Vagina (tissue), 2 donors: ENCODE measurements at regions not wholly inside any gene's neighbourhood (a gene's known extent, or its start where the extent isn't known, plus 50 kb on each side); places are given as distances from the start of the nearest gene placed in this dataset.

ENCODE experiments used
- DNase-seq, 2 donors: peaks; one replicate each; pipeline ENCODE4 v3.0.0-alpha.2; 2017; ENCODE audit errors: extremely low spot score in 2 of 2
- H3K27ac ChIP-seq: fragments of 200-600 bp; sonication (generic); one replicate; pipeline ENCODE4 v1.5.1; 2019
- H3K27me3 ChIP-seq: fragments of 200-600 bp; sonication (generic); one replicate; pipeline ENCODE4 v1.5.1; 2019
- H3K36me3 ChIP-seq, 2 donors: fragments of 200-600 bp; sonication (generic); one replicate each; pipeline ENCODE4 v1.5.1; 2017 to 2019
- H3K4me1 ChIP-seq: fragments of 200-600 bp; sonication (generic); one replicate; pipeline ENCODE4 v1.5.1; 2019
- H3K4me3 ChIP-seq, 2 donors: fragments of 200-600 bp; sonication (generic); 1 replicate in 1 of 2; 2 replicates in 1 of 2; pipeline ENCODE4 v1.5.1; 2016 to 2019
- H3K9me3 ChIP-seq: fragments of 200-600 bp; sonication (generic); one replicate; pipeline ENCODE4 v1.5.1; 2019
- POLR2A ChIP-seq, 2 donors: fragments of 450-650 bp; IDR thresholded peaks; one replicate each; pipeline ENCODE4 v1.6.1; 2017; ENCODE audit warnings: antibody characterized with exemption in 2 of 2, mild to moderate bottlenecking in 2 of 2, moderate library complexity in 2 of 2
- POLR2AphosphoS5 ChIP-seq, 2 donors: sonication (generic); formaldehyde crosslinking; IDR thresholded peaks; one replicate each; pipeline ENCODE4 v1.9.0; 2017; ENCODE audit warnings: antibody characterized with exemption in 2 of 2, mild to moderate bottlenecking in 2 of 2, low read depth in 1 of 2; ENCODE audit not compliant: insufficient read depth in 1 of 2
- intact Hi-C: fragments of 100-400 bp; cut with DNase I; formaldehyde crosslinking; loops from one replicate; pipeline ENCODE4 v1.15.1; 2023
- TF ChIP-seq, protein P1 (sequence below), 3 experiments: fragments of 450-650 bp in 2 of 3; fragments of 200-600 bp in 1 of 3; sonication (generic) in 1 of 3; IDR thresholded peaks; one replicate each; pipeline ENCODE4 v1.5.1; 2017 to 2019; ENCODE audit warnings: antibody characterized with exemption in 3 of 3, mild to moderate bottlenecking in 2 of 3, moderate library complexity in 2 of 3

DNA sequence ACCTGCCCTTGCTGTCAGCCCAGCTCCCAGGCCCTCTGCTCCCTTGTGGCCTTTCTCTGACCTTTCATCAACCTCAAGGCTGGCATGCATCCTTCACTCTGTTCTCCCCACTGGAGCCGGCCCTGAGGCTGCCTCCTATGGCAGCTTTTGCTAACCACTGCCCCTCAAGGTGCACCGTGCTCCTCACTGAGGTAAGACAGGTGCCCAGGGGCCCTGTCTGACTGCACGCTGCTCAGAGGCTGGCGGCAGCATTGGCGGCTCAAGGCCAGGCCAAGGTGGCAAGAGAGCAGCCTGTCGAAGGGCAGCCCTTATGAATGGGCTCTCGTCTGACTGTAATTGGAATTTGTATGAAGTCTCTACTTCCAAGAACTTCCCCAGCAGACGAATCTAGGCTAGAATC is 172.6 kb downstream of the ZNF248 start:
- no peak overlapping the region for H3K27ac ChIP-seq
- no peaks in the 10 kb centered on the region for H3K4me1 ChIP-seq
- H3K27me3 ChIP-seq: no peaks in the 10 kb centered on the region
- H3K4me3 ChIP-seq: no peak overlapping the region
- no peaks in the 10 kb centered on the region for H3K36me3 ChIP-seq
- no peaks in the 10 kb centered on the region for H3K9me3 ChIP-seq
- DNase-seq: no peak
- intact Hi-C loops: no loop called here
- TF ChIP-seq, protein P1, sequence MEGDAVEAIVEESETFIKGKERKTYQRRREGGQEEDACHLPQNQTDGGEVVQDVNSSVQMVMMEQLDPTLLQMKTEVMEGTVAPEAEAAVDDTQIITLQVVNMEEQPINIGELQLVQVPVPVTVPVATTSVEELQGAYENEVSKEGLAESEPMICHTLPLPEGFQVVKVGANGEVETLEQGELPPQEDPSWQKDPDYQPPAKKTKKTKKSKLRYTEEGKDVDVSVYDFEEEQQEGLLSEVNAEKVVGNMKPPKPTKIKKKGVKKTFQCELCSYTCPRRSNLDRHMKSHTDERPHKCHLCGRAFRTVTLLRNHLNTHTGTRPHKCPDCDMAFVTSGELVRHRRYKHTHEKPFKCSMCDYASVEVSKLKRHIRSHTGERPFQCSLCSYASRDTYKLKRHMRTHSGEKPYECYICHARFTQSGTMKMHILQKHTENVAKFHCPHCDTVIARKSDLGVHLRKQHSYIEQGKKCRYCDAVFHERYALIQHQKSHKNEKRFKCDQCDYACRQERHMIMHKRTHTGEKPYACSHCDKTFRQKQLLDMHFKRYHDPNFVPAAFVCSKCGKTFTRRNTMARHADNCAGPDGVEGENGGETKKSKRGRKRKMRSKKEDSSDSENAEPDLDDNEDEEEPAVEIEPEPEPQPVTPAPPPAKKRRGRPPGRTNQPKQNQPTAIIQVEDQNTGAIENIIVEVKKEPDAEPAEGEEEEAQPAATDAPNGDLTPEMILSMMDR (IDR thresholded peaks at IDR 0.05): no peak
- TF ChIP-seq POLR2A (IDR thresholded peaks at IDR 0.05) (no peak), POLR2AphosphoS5 (IDR thresholded peaks at IDR 0.05; ENCODE audit: insufficient read depth in 1 of 2, low read depth in 1 of 2) (no peak)

DNA sequence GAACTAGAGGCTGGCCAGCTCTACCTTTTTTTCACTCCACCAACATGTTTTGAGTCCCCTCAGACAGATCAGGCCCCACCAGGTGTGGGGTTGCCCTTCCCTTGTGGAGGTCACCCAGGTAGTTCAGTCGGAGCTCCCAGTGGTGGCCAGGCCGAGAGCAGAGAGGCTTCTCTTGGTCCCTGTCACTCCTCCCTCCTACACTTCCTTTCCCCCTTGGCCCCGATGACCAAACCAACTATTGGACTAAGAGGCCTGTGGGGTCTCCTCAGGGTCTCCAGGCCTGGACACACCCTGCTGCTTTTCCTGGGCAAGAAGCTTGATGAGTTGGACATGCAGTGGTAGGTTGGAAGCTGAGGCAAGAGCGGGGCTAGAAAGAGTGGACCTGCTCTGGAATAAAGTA is 174.8 kb downstream of the ZNF248 start:
- no peaks in the 10 kb centered on the region for H3K27me3 ChIP-seq
- no peaks in the 10 kb centered on the region for H3K36me3 ChIP-seq
- intact Hi-C loops: no loop called here
- H3K27ac ChIP-seq: no peak overlapping the region
- no peaks in the 10 kb centered on the region for H3K9me3 ChIP-seq
- H3K4me3 ChIP-seq: no peak overlapping the region
- no peaks in the 10 kb centered on the region for H3K4me1 ChIP-seq
- no peak for DNase-seq
- TF ChIP-seq, protein P1 (IDR thresholded peaks at IDR 0.05): no peak
- no peak for TF ChIP-seq POLR2A (IDR thresholded peaks at IDR 0.05)
- no peak for TF ChIP-seq POLR2AphosphoS5 (IDR thresholded peaks at IDR 0.05; ENCODE audit: insufficient read depth in 1 of 2, low read depth in 1 of 2)

DNA sequence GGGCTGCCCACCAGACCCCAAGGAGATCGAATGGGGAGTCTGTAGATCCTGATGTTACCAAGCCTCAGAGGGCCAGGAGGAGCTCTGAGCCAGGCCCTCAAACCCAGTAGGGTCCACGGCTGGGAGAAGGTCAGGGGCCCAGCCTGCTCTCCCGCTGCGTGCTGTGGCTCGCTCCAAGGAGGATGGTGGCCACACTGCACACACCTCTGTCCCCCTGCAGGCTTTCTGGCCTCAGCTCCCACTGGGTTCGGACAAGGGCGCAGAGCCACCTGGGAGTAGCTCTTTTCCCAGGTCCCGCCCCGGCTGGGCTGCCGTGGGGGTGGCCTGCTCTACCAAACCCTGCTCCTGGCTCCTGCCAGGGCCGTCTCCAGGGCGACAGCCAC is 175.8 kb downstream of the ZNF248 start:
- H3K9me3 ChIP-seq: no peaks in the 10 kb centered on the region
- intact Hi-C loops: no loop called here

DNA sequence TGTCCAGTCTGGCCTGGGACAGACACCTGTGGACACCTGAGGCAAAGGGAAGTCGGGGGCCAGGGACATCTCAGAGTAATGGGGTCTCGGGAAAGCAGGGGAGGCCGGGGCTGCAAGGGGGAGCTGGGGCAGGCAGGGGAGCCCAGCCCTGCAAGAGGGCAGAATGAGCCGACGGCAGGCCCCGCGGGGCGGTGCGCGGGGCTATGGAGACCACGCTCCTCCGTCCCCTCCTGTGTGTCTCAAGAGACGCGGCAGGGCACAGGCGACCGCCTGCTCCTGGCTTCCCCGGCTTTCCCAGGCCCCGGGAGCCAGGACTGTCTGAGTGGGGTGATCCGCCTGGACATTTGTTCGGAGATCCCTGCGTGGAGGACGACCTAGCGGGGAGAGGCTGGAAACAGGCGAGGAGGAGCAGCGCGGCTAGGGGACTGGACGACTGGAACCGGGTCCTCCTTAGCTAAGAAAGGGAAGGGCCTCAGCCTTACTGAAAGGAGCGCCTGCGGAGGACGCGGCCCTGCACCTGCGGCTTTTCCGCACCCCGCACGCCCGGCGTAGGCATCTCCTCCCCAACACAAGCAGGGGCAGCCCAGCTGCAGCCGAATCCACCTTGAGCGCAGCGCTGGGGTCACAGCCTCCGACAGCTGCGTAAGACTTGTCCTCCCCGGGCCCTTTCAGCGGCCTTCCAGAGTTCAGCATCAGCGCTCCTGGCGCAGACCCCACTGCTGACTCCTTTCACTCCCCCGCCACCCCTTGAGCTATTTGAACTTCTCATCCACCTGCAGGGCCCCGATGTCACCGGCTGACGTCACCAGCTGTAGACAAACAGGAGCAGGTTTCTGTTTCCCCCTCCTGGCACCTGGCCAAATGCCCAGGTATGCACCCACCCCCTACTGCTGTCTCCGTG is 176.4 kb downstream of the ZNF248 start:
- no peak overlapping the region for H3K4me3 ChIP-seq
- H3K4me1 ChIP-seq: no peaks in the 10 kb centered on the region

More for the DNA sequence above, 175.8 kb downstream of the ZNF248 start:
- Histone ChIP-seq H3K36me3 (no peaks in the 10 kb centered on the region), H3K27ac (no peak overlapping the region), H3K4me1 (no peaks in the 10 kb centered on the region), H3K4me3 (no peak overlapping the region), H3K27me3 (no peaks in the 10 kb centered on the region)
- no peak for TF ChIP-seq POLR2AphosphoS5 (IDR thresholded peaks at IDR 0.05; ENCODE audit: insufficient read depth in 1 of 2, low read depth in 1 of 2)
- TF ChIP-seq, protein P1 (IDR thresholded peaks at IDR 0.05): no peak
- TF ChIP-seq POLR2A (IDR thresholded peaks at IDR 0.05): no peak
- no peak for DNase-seq

More for the DNA sequence above, 176.4 kb downstream of the ZNF248 start:
- TF ChIP-seq POLR2A (IDR thresholded peaks at IDR 0.05) (no peak), POLR2AphosphoS5 (IDR thresholded peaks at IDR 0.05; ENCODE audit: insufficient read depth in 1 of 2, low read depth in 1 of 2) (no peak)
- TF ChIP-seq, protein P1 (IDR thresholded peaks at IDR 0.05): no peak
- no peaks in the 10 kb centered on the region for H3K36me3 ChIP-seq
- intact Hi-C loops: no loop called here
- H3K9me3 ChIP-seq: no peaks in the 10 kb centered on the region
- peak in 1 of 2 donors; percentile 85 for DNase-seq
- H3K27me3 ChIP-seq: no peaks in the 10 kb centered on the region
- H3K27ac ChIP-seq: no peak overlapping the region
